Skeletal muscle tissue (tissue), 3 donors: ENCODE measurements at regions not wholly inside any gene's neighbourhood (a gene's known extent, or its start where the extent isn't known, plus 50 kb on each side); places are given as distances from the start of the nearest gene placed in this dataset.

Source experiments
- H3K27ac ChIP-seq: one replicate; pipeline ENCODE4 v1.7.0; 2013; ENCODE audit warnings: mild to moderate bottlenecking, low read depth, low read length, inconsistent platforms
- H3K27me3 ChIP-seq, 3 donors: one replicate each; pipeline ENCODE4 v1.7.0; 2013; ENCODE audit warnings: low read length in 3 of 3; ENCODE audit not compliant: control insufficient read depth in 3 of 3, insufficient read depth in 3 of 3
- H3K36me3 ChIP-seq, 3 donors: one replicate each; pipeline ENCODE4 v1.7.0; 2013; ENCODE audit warnings: low read length in 3 of 3; ENCODE audit not compliant: control insufficient read depth in 3 of 3, insufficient read depth in 3 of 3
- H3K4me1 ChIP-seq, 3 donors: one replicate each; pipeline ENCODE4 v1.7.0; 2013; ENCODE audit warnings: low read length in 3 of 3, mild to moderate bottlenecking in 3 of 3; ENCODE audit not compliant: control insufficient read depth in 3 of 3, insufficient read depth in 3 of 3
- H3K4me3 ChIP-seq, 3 donors: one replicate each; pipeline ENCODE4 v1.7.0; 2013; ENCODE audit warnings: low read length in 3 of 3
- H3K9ac ChIP-seq, 3 donors: one replicate each; pipeline ENCODE4 v1.7.0; 2013; ENCODE audit warnings: low read length in 3 of 3, mild to moderate bottlenecking in 3 of 3, moderate library complexity in 2 of 3, low read depth in 1 of 3
- H3K9me3 ChIP-seq, 3 donors: one replicate each; pipeline ENCODE4 v1.7.0; 2013; ENCODE audit warnings: low read length in 3 of 3; ENCODE audit not compliant: control insufficient read depth in 3 of 3
- donor health status: Osteomylitis.

- H3K9ac ChIP-seq, result no peak overlapping the region
- no peaks in the 10 kb centered on the region for H3K36me3 ChIP-seq
- H3K4me1 ChIP-seq, result no peaks in the 10 kb centered on the region
- no peaks in the 10 kb centered on the region for H3K9me3 ChIP-seq
- H3K4me3 ChIP-seq, result no peak overlapping the region
- H3K27me3 ChIP-seq, result no peaks in the 10 kb centered on the region
- H3K27ac ChIP-seq, result no peak overlapping the region
Observed at GRCh38 chr15:94535298-94536048, 304.1 kb downstream of the MCTP2 start.

- H3K27ac ChIP-seq, result no peak overlapping the region
- no peaks in the 10 kb centered on the region for H3K36me3 ChIP-seq
- H3K9ac ChIP-seq, result no peak overlapping the region
- H3K4me3 ChIP-seq, result no peak overlapping the region
- H3K9me3 ChIP-seq, result no peaks in the 10 kb centered on the region
- H3K27me3 ChIP-seq, result no peaks in the 10 kb centered on the region
- H3K4me1 ChIP-seq, result no peaks in the 10 kb centered on the region
Observed at GRCh38 chr15:94536549-94536948, 305.2 kb downstream of the MCTP2 start.

GRCh38 chr15:94538280-94538679 lies 306.9 kb downstream of the MCTP2 start:
- H3K9ac ChIP-seq, result no peak overlapping the region
- no peaks in the 10 kb centered on the region for H3K36me3 ChIP-seq
- H3K27me3 ChIP-seq, result no peaks in the 10 kb centered on the region
- no peaks in the 10 kb centered on the region for H3K4me1 ChIP-seq
- H3K9me3 ChIP-seq, result no peaks in the 10 kb centered on the region
- H3K27ac ChIP-seq, result no peak overlapping the region
- no peak overlapping the region for H3K4me3 ChIP-seq

- Histone ChIP-seq H3K4me3 (no peak overlapping the region), H3K36me3 (no peaks in the 10 kb centered on the region), H3K4me1 (no peaks in the 10 kb centered on the region), H3K9me3 (no peaks in the 10 kb centered on the region), H3K27ac (no peak overlapping the region), H3K27me3 (no peaks in the 10 kb centered on the region), H3K9ac (no peak overlapping the region)
Observed at GRCh38 chr15:94542391-94542790, 311.0 kb downstream of the MCTP2 start.

- no peaks in the 10 kb centered on the region for H3K9me3 ChIP-seq
Observed at GRCh38 chr15:94546808-94547207, 315.4 kb downstream of the MCTP2 start.

DNA sequence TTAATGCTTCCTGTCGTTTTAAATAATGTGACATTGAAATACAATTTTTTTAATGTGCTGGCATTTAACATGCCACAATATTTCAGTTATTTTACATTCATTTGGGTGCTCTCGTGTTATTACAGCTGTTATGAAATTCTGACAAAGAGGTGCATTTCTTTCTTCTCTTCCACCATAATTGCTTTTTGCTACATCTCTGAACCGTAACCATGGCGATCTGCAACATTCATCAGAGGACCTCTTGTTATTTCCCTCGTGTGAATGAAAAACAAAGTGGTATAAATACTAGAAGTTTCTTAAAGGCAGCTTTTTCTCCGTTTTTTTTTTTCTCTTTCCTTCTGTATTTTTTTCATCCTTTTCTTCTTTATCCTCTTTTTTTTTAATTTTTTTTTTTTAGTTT lies 316.4 kb downstream of the MCTP2 start:
- Histone ChIP-seq H3K4me3 (no peak overlapping the region), H3K27me3 (no peaks in the 10 kb centered on the region), H3K4me1 (no peaks in the 10 kb centered on the region), H3K9me3 (no peaks in the 10 kb centered on the region), H3K36me3 (no peaks in the 10 kb centered on the region), H3K27ac (no peak overlapping the region), H3K9ac (no peak overlapping the region)

More at GRCh38 chr15:94546808-94547207, 315.4 kb downstream of the MCTP2 start:
- Histone ChIP-seq H3K27ac (no peak overlapping the region), H3K27me3 (no peaks in the 10 kb centered on the region), H3K36me3 (no peaks in the 10 kb centered on the region), H3K4me3 (no peak overlapping the region), H3K4me1 (no peaks in the 10 kb centered on the region), H3K9ac (no peak overlapping the region)

GRCh38 chr15:94555841-94556519 lies 324.6 kb downstream of the MCTP2 start:
- no peaks in the 10 kb centered on the region for H3K27me3 ChIP-seq
- H3K4me1 ChIP-seq, result no peaks in the 10 kb centered on the region
- H3K36me3 ChIP-seq, result no peaks in the 10 kb centered on the region
- no peak overlapping the region for H3K9ac ChIP-seq
- H3K9me3 ChIP-seq, result no peaks in the 10 kb centered on the region
- no peak overlapping the region for H3K4me3 ChIP-seq
- H3K27ac ChIP-seq, result no peak overlapping the region

DNA sequence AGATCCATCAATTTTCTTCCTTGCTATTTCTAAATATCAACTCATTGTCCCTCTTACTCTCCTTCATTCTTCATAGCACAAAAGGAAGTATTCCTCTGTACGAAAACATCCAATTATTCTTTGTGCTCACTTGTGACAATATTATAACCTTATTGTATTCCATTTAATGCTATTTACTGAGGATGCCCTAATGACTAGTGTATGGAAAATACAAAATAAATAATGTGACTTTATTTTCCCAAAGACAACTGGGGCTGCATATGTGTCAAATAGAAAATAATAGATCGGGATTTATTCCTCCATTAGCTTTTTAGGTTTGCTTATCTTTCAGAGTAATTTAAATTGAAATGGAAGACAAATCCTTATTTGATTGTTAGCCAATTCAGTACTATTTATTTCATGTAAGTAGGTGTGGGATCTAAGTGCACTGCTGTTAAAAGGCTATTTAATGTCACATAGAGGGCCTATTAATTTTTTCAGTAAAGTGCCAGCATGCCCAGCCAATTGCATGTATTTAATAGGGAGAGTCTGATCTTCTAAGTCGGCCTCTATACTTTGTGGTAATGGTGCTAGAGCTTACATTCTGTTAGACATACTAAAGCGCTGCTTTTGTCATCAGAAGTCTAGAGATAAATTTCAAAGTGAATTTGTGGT lies 329.8 kb downstream of the MCTP2 start:
- Histone ChIP-seq H3K4me1 (no peaks in the 10 kb centered on the region), H3K9me3 (no peaks in the 10 kb centered on the region), H3K27me3 (no peaks in the 10 kb centered on the region), H3K27ac (no peak overlapping the region), H3K36me3 (no peaks in the 10 kb centered on the region), H3K9ac (no peak overlapping the region), H3K4me3 (no peak overlapping the region)

DNA sequence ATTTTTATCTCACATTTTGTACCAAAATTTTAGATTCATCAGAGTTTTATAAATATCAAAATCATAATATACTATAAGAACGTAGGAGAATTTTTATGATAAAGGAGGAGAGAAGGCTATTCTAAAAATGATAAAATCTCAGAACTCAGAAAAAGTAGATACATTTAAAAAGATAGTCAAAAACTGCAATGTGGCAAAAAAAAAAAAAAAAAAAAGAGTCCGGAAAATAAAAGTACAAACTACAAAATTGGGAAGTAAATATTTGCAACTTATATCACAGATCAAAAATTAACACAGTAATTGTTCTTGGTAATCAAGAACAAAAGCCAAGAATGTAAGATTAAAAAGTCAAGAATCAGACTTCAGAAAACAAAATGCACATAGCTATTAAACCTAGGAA lies 332.1 kb downstream of the MCTP2 start:
- H3K4me3 ChIP-seq, result no peak overlapping the region
- H3K4me1 ChIP-seq, result no peaks in the 10 kb centered on the region
- no peaks in the 10 kb centered on the region for H3K27me3 ChIP-seq
- no peaks in the 10 kb centered on the region for H3K36me3 ChIP-seq
- H3K9me3 ChIP-seq, result no peaks in the 10 kb centered on the region
- H3K9ac ChIP-seq, result no peak overlapping the region
- H3K27ac ChIP-seq, result no peak overlapping the region

GRCh38 chr15:94576889-94577533 lies 345.6 kb downstream of the MCTP2 start:
- Histone ChIP-seq H3K9ac (no peak overlapping the region), H3K27me3 (no peaks in the 10 kb centered on the region), H3K9me3 (peaks cover 0 to 2% (median 0%) of the 10 kb centered on the region in 3 donors), H3K4me3 (no peak overlapping the region), H3K27ac (no peak overlapping the region), H3K36me3 (no peaks in the 10 kb centered on the region), H3K4me1 (no peaks in the 10 kb centered on the region)
